ENCODE measurements at regions not wholly inside any gene's neighbourhood (a gene's known extent, or its start where the extent isn't known, plus 50 kb on each side); places are given as distances from the start of the nearest gene placed in this dataset.

DNA sequence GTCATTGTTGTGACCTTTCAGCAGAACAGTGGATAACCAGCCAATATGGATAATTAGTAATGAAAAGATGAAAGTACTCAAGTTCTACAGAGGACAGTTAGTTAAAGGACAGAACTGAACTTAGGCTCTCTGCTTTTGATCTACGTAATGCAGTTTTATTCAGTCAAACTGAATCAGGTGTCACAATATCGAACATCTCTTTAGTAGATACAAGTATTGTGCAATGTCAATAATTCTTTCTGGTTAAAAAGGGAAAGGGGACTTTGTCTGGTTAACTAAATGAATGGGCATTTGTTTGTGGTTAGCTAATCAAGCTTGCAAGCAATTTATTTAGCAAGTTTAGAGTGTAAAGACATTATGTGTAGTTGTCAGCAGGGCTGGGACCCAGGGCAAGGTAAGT is 562.2 kb upstream of the PTBP2 start:
- no peaks in the 10 kb centered on the region for H3K27me3 ChIP-seq
- no peak overlapping the region for H3K4me3 ChIP-seq (replicated peaks in 1 of 3)
- TF ChIP-seq, protein P1, sequence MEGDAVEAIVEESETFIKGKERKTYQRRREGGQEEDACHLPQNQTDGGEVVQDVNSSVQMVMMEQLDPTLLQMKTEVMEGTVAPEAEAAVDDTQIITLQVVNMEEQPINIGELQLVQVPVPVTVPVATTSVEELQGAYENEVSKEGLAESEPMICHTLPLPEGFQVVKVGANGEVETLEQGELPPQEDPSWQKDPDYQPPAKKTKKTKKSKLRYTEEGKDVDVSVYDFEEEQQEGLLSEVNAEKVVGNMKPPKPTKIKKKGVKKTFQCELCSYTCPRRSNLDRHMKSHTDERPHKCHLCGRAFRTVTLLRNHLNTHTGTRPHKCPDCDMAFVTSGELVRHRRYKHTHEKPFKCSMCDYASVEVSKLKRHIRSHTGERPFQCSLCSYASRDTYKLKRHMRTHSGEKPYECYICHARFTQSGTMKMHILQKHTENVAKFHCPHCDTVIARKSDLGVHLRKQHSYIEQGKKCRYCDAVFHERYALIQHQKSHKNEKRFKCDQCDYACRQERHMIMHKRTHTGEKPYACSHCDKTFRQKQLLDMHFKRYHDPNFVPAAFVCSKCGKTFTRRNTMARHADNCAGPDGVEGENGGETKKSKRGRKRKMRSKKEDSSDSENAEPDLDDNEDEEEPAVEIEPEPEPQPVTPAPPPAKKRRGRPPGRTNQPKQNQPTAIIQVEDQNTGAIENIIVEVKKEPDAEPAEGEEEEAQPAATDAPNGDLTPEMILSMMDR (IDR thresholded peaks at IDR 0.05) = no peak
- no peaks in the 10 kb centered on the region for H3K36me3 ChIP-seq
- no peaks in the 10 kb centered on the region for H3K9me3 ChIP-seq
- WGBS, 2 donors = 79 to 85% methylated on average over 2 of the region's 2 CpGs
- no peak for DNase-seq
- intact Hi-C loops (cut with DNase I) = no loop called here
- H3K27ac ChIP-seq = no peak overlapping the region
- H3K4me1 ChIP-seq = no peaks in the 10 kb centered on the region

DNA sequence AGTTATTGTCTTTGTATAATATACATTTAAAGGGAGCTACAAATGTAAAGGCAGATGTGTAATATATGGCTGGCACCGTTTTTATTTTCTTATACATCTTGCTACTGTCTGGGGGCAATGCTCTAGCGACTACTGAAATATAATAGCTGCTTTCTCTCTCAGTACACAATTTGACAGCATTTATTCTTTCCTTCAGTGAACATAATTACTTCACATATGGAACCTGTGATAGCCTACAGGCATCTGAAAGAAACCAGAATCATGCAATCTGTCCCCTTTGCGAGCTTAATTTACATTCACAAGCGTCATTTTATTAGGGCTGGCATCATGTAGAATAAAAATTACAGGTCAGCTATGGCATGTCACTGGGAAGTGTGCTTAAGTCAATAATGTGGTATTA is 557.5 kb upstream of the PTBP2 start:
- intact Hi-C loops (cut with DNase I) = no loop called here
- Histone ChIP-seq H3K27ac (no peak overlapping the region), H3K27me3 (no peaks in the 10 kb centered on the region), H3K9me3 (no peaks in the 10 kb centered on the region), H3K36me3 (no peaks in the 10 kb centered on the region), H3K4me1 (no peaks in the 10 kb centered on the region), H3K4me3 (replicated peaks in 1 of 3) (no peak overlapping the region)
- TF ChIP-seq, protein P1 (IDR thresholded peaks at IDR 0.05) = no peak
- WGBS, 2 donors = 79 to 83% methylated on average over 4 of the region's 4 CpGs
- DNase-seq = no peak

DNA sequence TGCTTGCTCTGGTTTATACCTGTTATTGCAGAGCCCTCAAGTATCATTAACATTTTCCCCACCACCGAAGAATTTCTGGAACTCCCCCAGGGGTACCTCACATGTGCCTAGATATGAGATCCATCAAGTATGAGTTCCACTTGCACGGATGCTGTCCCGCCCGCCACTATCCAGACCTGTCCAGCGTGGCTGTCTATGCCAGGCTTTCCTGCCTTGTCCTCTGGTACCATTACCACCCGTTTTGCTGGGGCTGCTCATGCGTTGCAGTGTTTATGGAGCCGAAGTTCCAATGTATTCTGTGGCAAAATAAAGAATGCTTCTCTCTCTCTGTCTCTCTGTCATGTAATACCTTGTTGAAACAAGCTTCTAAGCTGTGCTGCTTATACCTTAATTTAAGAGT is 543.5 kb upstream of the PTBP2 start:
- 43 to 59% methylated on average over 8 of the region's 8 CpGs for WGBS, 2 donors
- TF ChIP-seq, protein P1 (IDR thresholded peaks at IDR 0.05) = no peak
- TF ChIP-seq POLR2A (IDR thresholded peaks at IDR 0.05) = no peak

DNA sequence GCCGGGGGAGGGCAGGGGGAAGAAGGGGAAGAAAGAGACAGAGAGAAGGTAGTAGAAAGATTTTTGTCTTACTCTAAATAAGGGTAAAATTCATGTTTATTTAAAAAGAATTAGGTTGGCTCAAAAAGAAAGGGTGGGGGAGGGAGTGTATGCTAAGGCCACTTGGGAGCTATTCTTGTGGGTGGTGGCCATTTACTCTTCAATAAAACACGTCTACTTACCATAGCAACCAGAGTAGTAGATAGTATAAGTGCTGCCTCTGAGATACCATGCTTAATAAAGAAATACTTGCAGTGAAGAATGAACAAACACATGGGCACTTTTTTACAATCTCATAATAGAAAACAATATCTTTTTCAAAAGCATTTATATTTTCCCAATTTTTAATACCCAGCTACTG is 538.1 kb upstream of the PTBP2 start:
- Histone ChIP-seq H3K27ac (no peak overlapping the region), H3K4me3 (replicated peaks in 1 of 3) (no peak overlapping the region), H3K27me3 (no peaks in the 10 kb centered on the region), H3K4me1 (no peaks in the 10 kb centered on the region), H3K36me3 (no peaks in the 10 kb centered on the region), H3K9me3 (no peaks in the 10 kb centered on the region)
- TF ChIP-seq, protein P1 (IDR thresholded peaks at IDR 0.05) = no peak
- TF ChIP-seq POLR2A (IDR thresholded peaks at IDR 0.05) = no peak
- no peak for DNase-seq
- intact Hi-C loops (cut with DNase I) = no loop called here
- WGBS, 2 donors = 76 to 77% methylated on average over 2 of the region's 2 CpGs

More for the DNA sequence above, 543.5 kb upstream of the PTBP2 start:
- no peaks in the 10 kb centered on the region for H3K4me1 ChIP-seq
- H3K36me3 ChIP-seq = no peaks in the 10 kb centered on the region
- H3K27ac ChIP-seq = no peak overlapping the region
- H3K27me3 ChIP-seq = no peaks in the 10 kb centered on the region
- H3K4me3 ChIP-seq (replicated peaks in 1 of 3) = no peak overlapping the region
- DNase-seq = peak; percentile 24 to 67
- no peaks in the 10 kb centered on the region for H3K9me3 ChIP-seq
- intact Hi-C loops (cut with DNase I) = no loop called here

DNA sequence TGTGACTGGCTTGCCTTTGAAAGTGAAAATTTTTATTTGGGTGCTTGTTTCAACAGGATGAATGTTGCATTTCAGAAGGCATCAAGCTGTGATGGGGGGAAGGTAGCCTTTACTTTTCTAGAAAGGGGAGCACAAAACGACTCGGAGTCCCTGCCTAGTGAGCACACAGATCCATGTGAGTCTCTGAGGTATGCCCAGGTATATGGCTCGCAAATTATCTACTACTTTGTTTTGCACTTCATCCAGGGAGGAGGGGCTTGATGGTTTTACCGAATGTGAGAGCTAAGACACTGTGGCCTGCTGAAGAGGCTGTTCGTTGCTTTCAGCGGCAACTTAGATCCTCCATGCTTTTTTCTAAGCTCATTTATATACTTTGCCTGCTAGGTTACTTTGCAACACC is 537.7 kb upstream of the PTBP2 start:
- Histone ChIP-seq H3K27me3 (no peaks in the 10 kb centered on the region), H3K36me3 (no peaks in the 10 kb centered on the region), H3K9me3 (no peaks in the 10 kb centered on the region), H3K27ac (no peak overlapping the region), H3K4me1 (no peaks in the 10 kb centered on the region), H3K4me3 (replicated peaks in 1 of 3) (no peak overlapping the region)
- intact Hi-C loops (cut with DNase I) = no loop called here
- 66 to 69% methylated on average over 6 of the region's 6 CpGs for WGBS, 2 donors
- TF ChIP-seq, protein P1 (IDR thresholded peaks at IDR 0.05) = no peak
- TF ChIP-seq POLR2A (IDR thresholded peaks at IDR 0.05) = no peak
- DNase-seq = no peak

Data from thyroid gland (tissue), 4 donors.